ENCODE measurements at regions not wholly inside any gene's neighbourhood (a gene's known extent, or its start where the extent isn't known, plus 50 kb on each side); places are given as distances from the start of the nearest gene placed in this dataset.

- TF ChIP-seq POLR2A (IDR thresholded peaks at IDR 0.05): no peak
- TF ChIP-seq, protein P1, sequence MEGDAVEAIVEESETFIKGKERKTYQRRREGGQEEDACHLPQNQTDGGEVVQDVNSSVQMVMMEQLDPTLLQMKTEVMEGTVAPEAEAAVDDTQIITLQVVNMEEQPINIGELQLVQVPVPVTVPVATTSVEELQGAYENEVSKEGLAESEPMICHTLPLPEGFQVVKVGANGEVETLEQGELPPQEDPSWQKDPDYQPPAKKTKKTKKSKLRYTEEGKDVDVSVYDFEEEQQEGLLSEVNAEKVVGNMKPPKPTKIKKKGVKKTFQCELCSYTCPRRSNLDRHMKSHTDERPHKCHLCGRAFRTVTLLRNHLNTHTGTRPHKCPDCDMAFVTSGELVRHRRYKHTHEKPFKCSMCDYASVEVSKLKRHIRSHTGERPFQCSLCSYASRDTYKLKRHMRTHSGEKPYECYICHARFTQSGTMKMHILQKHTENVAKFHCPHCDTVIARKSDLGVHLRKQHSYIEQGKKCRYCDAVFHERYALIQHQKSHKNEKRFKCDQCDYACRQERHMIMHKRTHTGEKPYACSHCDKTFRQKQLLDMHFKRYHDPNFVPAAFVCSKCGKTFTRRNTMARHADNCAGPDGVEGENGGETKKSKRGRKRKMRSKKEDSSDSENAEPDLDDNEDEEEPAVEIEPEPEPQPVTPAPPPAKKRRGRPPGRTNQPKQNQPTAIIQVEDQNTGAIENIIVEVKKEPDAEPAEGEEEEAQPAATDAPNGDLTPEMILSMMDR (IDR thresholded peaks at IDR 0.05): no peak
- Histone ChIP-seq H3K27me3 (no peaks in the 10 kb centered on the region), H3K4me3 (no peak overlapping the region), H3K9me3 (no peaks in the 10 kb centered on the region), H3K36me3 (replicated peaks in 1 of 2; ENCODE audit: insufficient read depth in 1 of 2, low read depth in 2 of 2) (no peaks in the 10 kb centered on the region), H3K4me1 (no peaks in the 10 kb centered on the region), H3K27ac (no peak overlapping the region)
- DNase-seq (no peak), ATAC-seq (no peak)
- intact Hi-C loops (cut with DNase I): no loop called here
- WGBS, 2 donors: 31 to 38% methylated on average over 4 of the region's 4 CpGs
These were observed 75.9 kb upstream of the SP8 start for GRCh38 chr7:20862554-20862953.

DNA sequence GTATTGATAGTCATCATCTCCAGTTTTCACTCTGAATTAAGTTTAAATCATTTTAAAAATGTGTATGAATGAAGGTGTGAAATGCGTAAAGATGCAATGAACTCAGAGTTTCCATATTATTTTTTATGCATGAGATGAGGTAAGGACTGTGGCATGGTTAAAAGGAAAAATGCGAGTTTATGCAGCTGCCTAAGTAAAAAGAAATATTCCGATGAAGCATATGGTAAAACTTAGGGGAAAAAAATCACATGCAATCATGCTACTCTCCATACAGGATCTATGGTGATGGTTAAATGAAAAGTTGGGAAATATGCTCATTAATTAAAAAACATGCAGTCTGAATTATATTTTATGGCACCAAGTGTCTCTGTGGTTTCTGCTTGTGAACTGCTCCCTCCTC is 77.5 kb upstream of the SP8 start:
- Histone ChIP-seq H3K27me3 (no peaks in the 10 kb centered on the region), H3K4me1 (no peaks in the 10 kb centered on the region), H3K36me3 (replicated peaks in 1 of 2; ENCODE audit: insufficient read depth in 1 of 2, low read depth in 2 of 2) (no peaks in the 10 kb centered on the region), H3K27ac (no peak overlapping the region), H3K4me3 (no peak overlapping the region), H3K9me3 (no peaks in the 10 kb centered on the region)
- TF ChIP-seq, protein P1 (IDR thresholded peaks at IDR 0.05): no peak
- no peak for TF ChIP-seq POLR2A (IDR thresholded peaks at IDR 0.05)
- intact Hi-C loops (cut with DNase I): no loop called here
- ATAC-seq (no peak), DNase-seq (no peak)
- 67 to 68% methylated on average over 3 of the region's 3 CpGs for WGBS, 2 donors

DNA sequence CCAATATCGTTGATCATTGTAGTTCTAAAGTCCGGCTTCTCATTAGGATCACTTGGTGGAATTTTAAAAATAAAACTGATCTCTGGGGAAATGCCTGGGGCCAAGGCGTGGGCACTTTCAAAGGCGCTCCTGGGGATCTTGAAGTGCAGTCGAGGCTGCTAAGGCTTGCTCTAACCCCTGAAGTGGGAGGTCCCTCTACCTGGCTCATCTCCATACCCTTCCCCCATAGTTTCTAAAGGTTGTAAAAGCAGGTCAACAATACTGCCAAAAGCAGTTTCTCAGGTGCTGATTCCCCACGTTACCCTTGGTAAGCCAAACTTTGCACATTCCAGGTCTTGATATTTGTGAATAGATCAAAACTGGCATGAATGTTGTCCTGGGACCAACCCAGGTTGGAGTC is 79.0 kb upstream of the SP8 start:
- no peak for ATAC-seq
- Histone ChIP-seq H3K27ac (no peak overlapping the region), H3K4me3 (no peak overlapping the region), H3K4me1 (no peaks in the 10 kb centered on the region), H3K27me3 (no peaks in the 10 kb centered on the region), H3K9me3 (no peaks in the 10 kb centered on the region), H3K36me3 (replicated peaks in 1 of 2; ENCODE audit: insufficient read depth in 1 of 2, low read depth in 2 of 2) (no peaks in the 10 kb centered on the region)
- 67 to 70% methylated on average over 6 of the region's 6 CpGs for WGBS, 2 donors
- no peak for TF ChIP-seq POLR2A (IDR thresholded peaks at IDR 0.05)
- TF ChIP-seq, protein P1 (IDR thresholded peaks at IDR 0.05): no peak
- intact Hi-C loops (cut with DNase I): no loop called here
- DNase-seq: no peak

- no peak for DNase-seq
- Histone ChIP-seq H3K4me3 (no peak overlapping the region), H3K4me1 (no peaks in the 10 kb centered on the region), H3K36me3 (replicated peaks in 1 of 2; ENCODE audit: insufficient read depth in 1 of 2, low read depth in 2 of 2) (no peaks in the 10 kb centered on the region), H3K27ac (no peak overlapping the region), H3K9me3 (no peaks in the 10 kb centered on the region), H3K27me3 (no peaks in the 10 kb centered on the region)
- 83 to 93% methylated on average over 2 of the region's 2 CpGs for WGBS, 2 donors
- TF ChIP-seq, protein P1 (IDR thresholded peaks at IDR 0.05): no peak
- TF ChIP-seq POLR2A (IDR thresholded peaks at IDR 0.05): no peak
- intact Hi-C loops (cut with DNase I): no loop called here
- ATAC-seq: no peak
These were observed 84.3 kb upstream of the SP8 start for GRCh38 chr7:20870977-20871376.

DNA sequence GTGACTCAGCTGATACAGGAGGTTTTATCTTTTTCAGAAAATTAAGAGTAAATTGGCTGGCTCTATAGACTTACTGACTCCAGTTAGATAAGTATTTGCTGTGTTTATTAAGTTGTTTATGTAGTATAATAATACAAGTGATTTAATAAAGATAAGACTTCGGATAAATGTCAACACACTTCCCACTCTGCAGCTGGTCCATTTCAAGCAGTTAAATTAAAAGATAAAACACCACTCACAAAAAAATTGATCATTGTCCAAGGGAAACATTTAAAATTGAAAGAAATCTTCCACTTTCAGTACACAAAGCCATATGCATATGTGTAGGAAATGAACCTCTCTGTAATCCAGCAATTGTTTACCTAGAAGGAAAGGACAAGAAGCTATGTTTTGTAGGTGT is 106.1 kb upstream of the SP8 start:
- intact Hi-C loops (cut with DNase I): no loop called here
- Histone ChIP-seq H3K9me3 (no peaks in the 10 kb centered on the region), H3K4me1 (no peaks in the 10 kb centered on the region), H3K27me3 (no peaks in the 10 kb centered on the region), H3K4me3 (no peak overlapping the region), H3K36me3 (replicated peaks in 1 of 2; ENCODE audit: insufficient read depth in 1 of 2, low read depth in 2 of 2) (no peaks in the 10 kb centered on the region), H3K27ac (no peak overlapping the region)
- ATAC-seq: no peak
- 9 to 17% methylated on average over 1 of the region's 1 CpG for WGBS, 2 donors
- TF ChIP-seq, protein P1 (IDR thresholded peaks at IDR 0.05): no peak
- no peak for TF ChIP-seq POLR2A (IDR thresholded peaks at IDR 0.05)
- DNase-seq: no peak
